HUES64 (cell line): ENCODE measurements at regions not wholly inside any gene's neighbourhood (a gene's known extent, or its start where the extent isn't known, plus 50 kb on each side); places are given as distances from the start of the nearest gene placed in this dataset.

Experiments used
- H3K27ac ChIP-seq: 2 replicates; pipeline ENCODE4 v1.7.0; 2013; ENCODE audit warnings: low read depth, low read length, inconsistent platforms
- H3K27me3 ChIP-seq: 2 replicates; pipeline ENCODE4 v1.6.1; 2013; ENCODE audit warnings: mild to moderate bottlenecking, low read length; ENCODE audit not compliant: insufficient read depth
- H3K36me3 ChIP-seq: 2 replicates; pipeline ENCODE4 v1.6.1; 2013; ENCODE audit warnings: mild to moderate bottlenecking, low read length; ENCODE audit not compliant: insufficient read depth
- H3K4me1 ChIP-seq: 2 replicates; pipeline ENCODE4 v1.6.1; 2013; ENCODE audit warnings: mild to moderate bottlenecking, low read length, moderate library complexity; ENCODE audit not compliant: insufficient read depth
- H3K4me3 ChIP-seq: 2 replicates; pipeline ENCODE4 v1.5.1; 2013; ENCODE audit warnings: mild to moderate bottlenecking, low read length, moderate library complexity
- H3K9ac ChIP-seq: 2 replicates; pipeline ENCODE4 v1.6.1; 2013; ENCODE audit warnings: mild to moderate bottlenecking, low read depth, low read length
- H3K9me3 ChIP-seq: 2 replicates; pipeline ENCODE4 v1.6.1; 2013; ENCODE audit warnings: low read depth, low read length; ENCODE audit not compliant: insufficient read depth
- WGBS: fragments of 150-250, 120-280 bp; methylation state at CpG from one replicate; pipeline ENCODE4 v1.1.7; 2013; ENCODE audit warnings: missing lambda C conversion rate; 5-methylcytosine and 5-hydroxymethylcytosine counted together

- WGBS: 71% methylated on average over 3 of the region's 3 CpGs
- H3K4me3 ChIP-seq: no peak overlapping the region
- H3K27ac ChIP-seq: no peak overlapping the region
- H3K9ac ChIP-seq: no peak overlapping the region
- H3K4me1 ChIP-seq: no peaks in the 10 kb centered on the region
- no peaks in the 10 kb centered on the region for H3K36me3 ChIP-seq
- no peaks in the 10 kb centered on the region for H3K27me3 ChIP-seq
- peaks cover 12% of the 10 kb centered on the region; the same call in 1 of the 2 replicates for H3K9me3 ChIP-seq
These were observed 1372.1 kb upstream of the DDX18 start for GRCh38 chr2:116442418-116442817.

DNA sequence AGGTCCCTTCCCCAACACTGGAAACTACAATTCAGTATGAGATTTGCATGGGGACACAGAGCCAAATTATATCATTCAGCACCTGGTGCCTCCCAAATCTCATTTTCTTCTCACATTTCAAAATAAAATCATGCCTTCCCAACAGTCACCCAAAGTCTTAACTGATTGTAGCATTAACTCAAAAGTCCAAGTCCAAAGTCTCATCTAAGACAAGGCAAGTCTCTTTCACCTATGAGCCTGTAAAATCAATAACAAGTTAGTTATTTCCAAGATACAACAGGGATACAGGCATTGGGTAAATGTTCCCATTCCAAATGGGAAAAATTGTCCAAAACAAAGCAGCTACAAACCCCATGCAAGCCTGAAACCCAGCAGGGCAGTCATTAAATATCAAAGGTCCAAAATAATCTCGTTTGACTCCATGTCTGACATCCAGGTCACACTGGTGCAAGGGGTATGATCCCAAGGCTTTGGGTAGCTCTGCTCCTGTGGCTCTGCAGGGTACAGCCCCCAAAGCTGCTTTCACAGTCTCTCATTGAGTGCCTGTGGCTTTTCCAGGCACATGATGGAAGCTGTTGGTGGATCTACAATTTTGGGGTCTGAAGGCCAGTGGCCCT is 1370.1 kb upstream of the DDX18 start:
- WGBS: 88% methylated on average over 1 of the region's 1 CpG
- Histone ChIP-seq H3K4me3 (no peak overlapping the region), H3K4me1 (no peaks in the 10 kb centered on the region), H3K36me3 (no peaks in the 10 kb centered on the region), H3K27me3 (no peaks in the 10 kb centered on the region), H3K27ac (no peak overlapping the region), H3K9me3 (peaks cover 12% of the 10 kb centered on the region; the same call in 1 of the 2 replicates), H3K9ac (no peak overlapping the region)

- Histone ChIP-seq H3K27ac (no peak overlapping the region), H3K4me3 (no peak overlapping the region), H3K9me3 (peaks cover 10% of the 10 kb centered on the region; the same call in 1 of the 2 replicates), H3K36me3 (no peaks in the 10 kb centered on the region), H3K27me3 (no peaks in the 10 kb centered on the region), H3K4me1 (no peaks in the 10 kb centered on the region), H3K9ac (no peak overlapping the region)
- WGBS: 100% methylated on average over 1 of the region's 1 CpG
These were observed 1363.5 kb upstream of the DDX18 start for GRCh38 chr2:116450990-116451389.

DNA sequence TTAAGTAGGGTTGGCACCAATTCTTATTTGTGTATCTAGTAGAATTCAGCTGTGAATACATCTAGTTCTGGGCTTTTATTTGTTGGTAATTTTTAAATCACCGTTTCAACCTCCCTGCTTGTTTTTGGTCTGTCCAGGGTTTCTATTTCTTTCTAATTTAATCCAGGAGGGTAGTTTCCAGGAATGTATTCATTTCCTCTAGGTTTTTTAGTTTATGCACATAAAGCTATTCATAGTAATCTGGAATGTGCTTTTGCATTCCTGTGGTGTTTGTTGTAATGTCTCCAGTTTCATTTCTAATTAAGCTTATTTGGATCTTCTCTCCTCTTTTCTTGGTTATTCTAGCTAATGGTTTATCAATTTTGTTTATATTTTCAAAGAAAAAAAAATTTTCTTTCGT is 1361.8 kb upstream of the DDX18 start:
- Histone ChIP-seq H3K9ac (no peak overlapping the region), H3K9me3 (peaks cover 10% of the 10 kb centered on the region; the same call in 1 of the 2 replicates), H3K4me3 (no peak overlapping the region), H3K4me1 (no peaks in the 10 kb centered on the region), H3K36me3 (no peaks in the 10 kb centered on the region), H3K27me3 (no peaks in the 10 kb centered on the region), H3K27ac (no peak overlapping the region)
- WGBS: 75% methylated on average over 2 of the region's 2 CpGs

- Histone ChIP-seq H3K9ac (no peak overlapping the region), H3K27me3 (no peaks in the 10 kb centered on the region), H3K36me3 (no peaks in the 10 kb centered on the region), H3K9me3 (peaks cover 10% of the 10 kb centered on the region; the same call in 1 of the 2 replicates), H3K4me3 (no peak overlapping the region), H3K27ac (no peak overlapping the region), H3K4me1 (no peaks in the 10 kb centered on the region)
- 95% methylated on average over 4 of the region's 4 CpGs for WGBS
These were observed 1358.1 kb upstream of the DDX18 start for GRCh38 chr2:116456429-116456828.

- WGBS: 74% methylated on average over 3 of the region's 3 CpGs
- no peaks in the 10 kb centered on the region for H3K4me1 ChIP-seq
- no peaks in the 10 kb centered on the region for H3K36me3 ChIP-seq
- peaks cover 21% of the 10 kb centered on the region for H3K9me3 ChIP-seq
- H3K27me3 ChIP-seq: no peaks in the 10 kb centered on the region
- no peak overlapping the region for H3K9ac ChIP-seq
- no peak overlapping the region for H3K4me3 ChIP-seq
- H3K27ac ChIP-seq: no peak overlapping the region
These were observed 1347.2 kb upstream of the DDX18 start for GRCh38 chr2:116467243-116467642.

GRCh38 chr2:116477229-116477628 is 1337.3 kb upstream of the DDX18 start:
- Histone ChIP-seq H3K36me3 (no peaks in the 10 kb centered on the region), H3K9ac (no peak overlapping the region), H3K9me3 (no peaks in the 10 kb centered on the region), H3K27me3 (no peaks in the 10 kb centered on the region), H3K4me1 (no peaks in the 10 kb centered on the region), H3K4me3 (no peak overlapping the region), H3K27ac (no peak overlapping the region)
- WGBS: 90% methylated on average over 2 of the region's 3 CpGs

DNA sequence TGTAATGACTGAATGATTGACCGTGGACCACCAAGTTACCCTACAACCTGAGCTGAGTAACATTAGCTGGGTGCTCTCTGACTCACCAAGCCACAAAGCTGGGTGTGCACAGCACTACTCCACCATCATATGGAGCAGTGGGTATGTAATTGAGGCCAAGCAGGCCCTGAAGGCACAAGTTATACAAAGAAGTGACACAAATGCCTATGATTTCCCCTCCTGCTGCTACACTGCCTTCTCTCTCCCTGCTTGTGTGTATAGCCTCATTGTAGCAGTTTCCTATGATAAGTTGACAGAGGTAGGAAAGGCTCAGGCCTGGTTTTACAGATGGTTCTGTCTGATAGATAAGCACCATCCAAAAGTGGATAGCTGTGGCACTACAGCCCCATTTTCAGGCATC is 1327.2 kb upstream of the DDX18 start:
- Histone ChIP-seq H3K27me3 (no peaks in the 10 kb centered on the region), H3K36me3 (no peaks in the 10 kb centered on the region), H3K9me3 (no peaks in the 10 kb centered on the region), H3K27ac (no peak overlapping the region), H3K9ac (no peak overlapping the region), H3K4me3 (no peak overlapping the region), H3K4me1 (no peaks in the 10 kb centered on the region)
- 96% methylated on average over 1 of the region's 1 CpG for WGBS

- no peak overlapping the region for H3K4me3 ChIP-seq
- no peaks in the 10 kb centered on the region for H3K4me1 ChIP-seq
- H3K27me3 ChIP-seq: no peaks in the 10 kb centered on the region
- 95% methylated on average over 5 of the region's 6 CpGs for WGBS
- no peaks in the 10 kb centered on the region for H3K9me3 ChIP-seq
- H3K36me3 ChIP-seq: no peaks in the 10 kb centered on the region
- H3K9ac ChIP-seq: no peak overlapping the region
- H3K27ac ChIP-seq: no peak overlapping the region
These were observed 1325.2 kb upstream of the DDX18 start for GRCh38 chr2:116489292-116489691.

DNA sequence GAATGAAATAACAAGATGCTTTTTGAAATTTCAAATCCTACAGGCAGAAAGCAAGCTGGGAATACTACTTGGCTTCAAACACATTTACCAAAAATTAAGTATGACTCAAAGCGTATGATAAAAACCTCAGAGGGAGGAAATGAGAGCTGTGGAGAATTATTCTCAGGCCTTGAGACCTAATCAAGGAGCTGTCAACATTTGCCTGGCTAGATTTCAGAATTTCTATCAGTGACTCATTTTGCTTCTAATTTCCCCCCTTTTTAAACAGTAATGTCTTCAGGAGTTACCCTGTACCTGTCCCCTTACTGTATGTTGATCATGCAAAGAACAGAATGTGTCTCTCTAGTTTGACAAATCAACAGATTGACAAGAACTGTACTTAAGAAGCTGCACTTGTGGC is 1324.5 kb upstream of the DDX18 start:
- Histone ChIP-seq H3K36me3 (no peaks in the 10 kb centered on the region), H3K27ac (no peak overlapping the region), H3K27me3 (no peaks in the 10 kb centered on the region), H3K4me3 (no peak overlapping the region), H3K4me1 (no peaks in the 10 kb centered on the region), H3K9ac (no peak overlapping the region), H3K9me3 (no peaks in the 10 kb centered on the region)
- WGBS: 100% methylated on average over 1 of the region's 1 CpG

DNA sequence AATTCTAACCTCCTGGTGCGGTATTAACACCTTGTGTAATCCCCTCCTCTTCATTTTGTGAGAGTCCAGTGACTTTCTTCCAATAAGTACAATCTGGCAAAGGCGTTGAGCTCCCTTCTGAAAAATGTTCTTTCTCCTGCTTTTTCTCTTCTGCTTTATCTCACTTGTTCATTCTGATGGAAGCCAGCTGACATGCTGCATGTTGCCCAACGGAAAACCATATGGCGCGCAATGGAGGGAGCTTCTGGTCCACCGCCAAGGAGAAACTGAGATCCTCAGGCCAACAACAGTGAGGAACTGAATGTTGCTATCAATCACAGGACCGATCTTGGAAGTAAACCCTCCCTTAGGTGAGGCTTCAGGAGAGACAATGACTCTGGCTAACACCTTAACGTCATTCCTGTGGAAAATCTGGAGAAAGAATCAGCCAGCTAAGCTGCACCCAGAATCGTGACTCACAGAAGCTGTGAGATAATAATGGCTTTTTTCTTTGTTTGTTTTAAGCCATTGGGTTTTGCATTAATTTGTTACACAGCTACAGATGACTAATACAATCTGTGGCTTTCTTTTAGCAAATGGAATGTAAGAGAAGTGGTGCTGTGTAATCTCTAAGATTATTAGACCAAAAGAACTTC is 1323.9 kb upstream of the DDX18 start:
- H3K9me3 ChIP-seq: no peaks in the 10 kb centered on the region
- H3K36me3 ChIP-seq: no peaks in the 10 kb centered on the region
- no peak overlapping the region for H3K27ac ChIP-seq
- no peak overlapping the region for H3K4me3 ChIP-seq
- H3K4me1 ChIP-seq: no peaks in the 10 kb centered on the region
- no peaks in the 10 kb centered on the region for H3K27me3 ChIP-seq
- 86% methylated on average over 9 of the region's 9 CpGs for WGBS
- no peak overlapping the region for H3K9ac ChIP-seq
